Motor neuron (in vitro differentiated cells): ENCODE measurements at regions not wholly inside any gene's neighbourhood (a gene's known extent, or its start where the extent isn't known, plus 50 kb on each side); places are given as distances from the start of the nearest gene placed in this dataset.
A peak's percentile ranks its signal among the peaks of the same experiment; 100 is the strongest.

ENCODE experiments used
- ATAC-seq, 8 experiments: fragments of 200-7000 bp; cut with Tn5 transposase; replicated peaks in 6 of 8; 2 replicates each; pipeline ENCODE4 v1.8.0; 2021; ENCODE audit warnings: mild to moderate bottlenecking in 8 of 8, moderate library complexity in 8 of 8
- H3K27ac ChIP-seq, 2 donors: fragments of 250-450 bp; sonication (Bioruptor Pico); 2 replicates each; pipeline ENCODE4 v1.9.0; 2021; ENCODE audit warnings: antibody characterized with exemption in 2 of 2, mild to moderate bottlenecking in 2 of 2, moderate library complexity in 1 of 2
- H3K4me1 ChIP-seq, 2 donors: fragments of 250-450 bp; sonication (Bioruptor Pico); replicated peaks in 1 of 2; 2 replicates each; pipeline ENCODE4 v1.6.1; 2021; ENCODE audit warnings: antibody characterized with exemption in 2 of 2, mild to moderate bottlenecking in 2 of 2, moderate library complexity in 1 of 2
- H3K4me3 ChIP-seq, 5 donors: fragments of 250-450 bp; sonication (Bioruptor Pico); 2 replicates each; pipeline ENCODE4 v1.9.0; 2021; ENCODE audit warnings: antibody characterized with exemption in 5 of 5, mild to moderate bottlenecking in 5 of 5, moderate library complexity in 4 of 5
- WGBS, 10 experiments: fragments of 450-650 bp; shearing (Covaris generic); methylation state at CpG; one replicate each; pipeline ENCODE4 v1.0.0; 2022; 5-methylcytosine and 5-hydroxymethylcytosine counted together
- in situ Hi-C, 9 experiments: fragments of 400-800 bp; cut with MboI; loops; one replicate each; pipeline ENCODE4 v1.15.0; 2021; ENCODE audit warnings: low sequenced_read_pairs in 9 of 9, low pct_unique_long_range_greater_than_20kb in 2 of 9; ENCODE audit not compliant: unreplicated experiment in 9 of 9

- H3K27ac ChIP-seq = no peak overlapping the region
- 50 to 100% (median 98%) methylated on average over 1 to 4 of the region's 4 CpGs for WGBS, 10 experiments
- ATAC-seq = no peak
- peaks cover 0 to 9% of the 10 kb centered on the region in 2 donors for H3K4me1 ChIP-seq
- H3K4me3 ChIP-seq = no peak overlapping the region
- in situ Hi-C loops = loop anchor here in 2 of 9 experiments (25.0 kb wide), 2 partner anchors 371 to 1046 kb away; no protein-coding TSS in a partner anchor
Measured at GRCh38 chr6:140433072-140433471, 1058.6 kb upstream of the CITED2 start.

DNA sequence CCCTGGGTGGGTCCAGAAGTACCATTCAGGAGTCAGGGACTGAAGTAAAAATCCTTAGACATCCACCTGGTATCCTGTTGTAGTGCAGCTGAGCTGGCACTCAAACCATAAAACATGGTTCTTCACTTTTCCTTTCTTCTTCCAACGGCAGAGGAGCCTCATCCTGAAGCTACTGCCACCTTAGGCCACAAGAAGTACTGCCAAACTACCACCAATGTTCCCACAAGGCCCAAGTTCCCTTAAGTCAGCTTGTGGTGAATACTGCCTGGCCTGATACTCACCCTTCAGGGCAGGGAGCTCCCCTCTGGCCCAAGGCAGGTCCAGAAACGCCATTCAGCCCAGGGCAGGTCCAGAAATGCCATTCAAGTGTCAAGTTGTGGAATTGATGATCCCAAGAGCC lies 1053.4 kb upstream of the CITED2 start:
- ATAC-seq = no peak
- in situ Hi-C loops = loop anchor here in 2 of 9 experiments (25.0 kb wide), 2 partner anchors 366 to 1041 kb away; no protein-coding TSS in a partner anchor

GRCh38 chr6:140414966-140415620 lies 1040.6 kb upstream of the CITED2 start:
- in situ Hi-C loops = no loop called here
- Histone ChIP-seq H3K4me1 (no peaks in the 10 kb centered on the region), H3K4me3 (no peak overlapping the region), H3K27ac (no peak overlapping the region)
- 89 to 100% (median 95%) methylated on average over 4 to 9 of the region's 9 CpGs; no CpG with 5 or more reads in 4 of the 10 experiments for WGBS, 10 experiments
- ATAC-seq = no peak

More for the DNA sequence above, 1053.4 kb upstream of the CITED2 start:
- Histone ChIP-seq H3K4me3 (no peak overlapping the region), H3K27ac (no peak overlapping the region), H3K4me1 (no peaks in the 10 kb centered on the region)
- 60 to 100% (median 92%) methylated on average over 1 to 2 of the region's 2 CpGs; no CpG with 5 or more reads in 4 of the 10 experiments for WGBS, 10 experiments

GRCh38 chr6:140403020-140403419 lies 1028.6 kb upstream of the CITED2 start:
- Histone ChIP-seq H3K4me1 (no peaks in the 10 kb centered on the region), H3K27ac (no peak overlapping the region), H3K4me3 (no peak overlapping the region)
- no peak for ATAC-seq
- in situ Hi-C loops = no loop called here

- Histone ChIP-seq H3K27ac (no peak overlapping the region), H3K4me3 (no peak overlapping the region), H3K4me1 (no peaks in the 10 kb centered on the region)
- WGBS, 10 experiments = 14 to 100% (median 88%) methylated on average over 1 of the region's 1 CpG; no CpG with 5 or more reads in 1 of the 10 experiments
- ATAC-seq = no peak
- in situ Hi-C loops = no loop called here
Measured at GRCh38 chr6:140401761-140402160, 1027.3 kb upstream of the CITED2 start.

GRCh38 chr6:140398076-140398475 lies 1023.6 kb upstream of the CITED2 start:
- no peaks in the 10 kb centered on the region for H3K4me1 ChIP-seq
- ATAC-seq = no peak
- no peak overlapping the region for H3K4me3 ChIP-seq
- in situ Hi-C loops = no loop called here
- no peak overlapping the region for H3K27ac ChIP-seq

GRCh38 chr6:140397106-140397505 lies 1022.7 kb upstream of the CITED2 start:
- 9 to 100% (median 85%) methylated on average over 1 of the region's 1 CpG; no CpG with 5 or more reads in 2 of the 10 experiments for WGBS, 10 experiments
- H3K27ac ChIP-seq = no peak overlapping the region
- no peaks in the 10 kb centered on the region for H3K4me1 ChIP-seq
- H3K4me3 ChIP-seq = no peak overlapping the region
- ATAC-seq = no peak
- in situ Hi-C loops = no loop called here

GRCh38 chr6:140393665-140394540 lies 1019.5 kb upstream of the CITED2 start:
- no peak for ATAC-seq
- WGBS, 10 experiments = 27 to 91% (median 60%) methylated on average over 2 to 6 of the region's 6 CpGs
- Histone ChIP-seq H3K4me3 (no peak overlapping the region), H3K4me1 (no peaks in the 10 kb centered on the region), H3K27ac (no peak overlapping the region)
- in situ Hi-C loops = no loop called here

DNA sequence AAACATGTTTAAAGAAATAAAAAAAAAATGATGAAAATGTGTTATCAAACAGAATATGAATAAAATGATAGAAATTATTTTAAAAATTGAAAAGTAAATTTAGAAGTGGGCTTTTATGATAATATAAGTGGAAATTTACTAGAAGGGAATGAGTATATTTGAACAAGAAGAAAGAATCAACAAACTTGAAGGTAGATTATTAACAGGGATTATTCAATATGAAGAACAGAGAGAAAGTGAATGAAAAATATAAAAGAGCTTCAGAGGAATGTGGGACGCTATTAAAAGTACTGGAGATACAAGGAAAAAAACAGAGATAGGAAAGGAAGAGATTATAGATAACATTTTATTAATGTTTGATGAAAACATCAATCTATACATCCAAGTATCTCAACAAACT lies 1014.4 kb upstream of the CITED2 start:
- H3K27ac ChIP-seq = no peak overlapping the region
- ATAC-seq = no peak
- H3K4me3 ChIP-seq = no peak overlapping the region
- WGBS, 10 experiments = 69 to 100% (median 88%) methylated on average over 1 of the region's 1 CpG
- in situ Hi-C loops = no loop called here
- no peaks in the 10 kb centered on the region for H3K4me1 ChIP-seq

- in situ Hi-C loops = no loop called here
- Histone ChIP-seq H3K4me1 (no peaks in the 10 kb centered on the region), H3K27ac (no peak overlapping the region), H3K4me3 (no peak overlapping the region)
- no peak for ATAC-seq
- 11 to 83% (median 63%) methylated on average over 1 to 2 of the region's 2 CpGs for WGBS, 10 experiments
Measured at GRCh38 chr6:140388192-140388802, 1013.8 kb upstream of the CITED2 start.

- no peak overlapping the region for H3K27ac ChIP-seq
- no peak for ATAC-seq
- no peaks in the 10 kb centered on the region for H3K4me1 ChIP-seq
- in situ Hi-C loops = no loop called here
- no peak overlapping the region for H3K4me3 ChIP-seq
- 77 to 96% (median 86%) methylated on average over 1 to 3 of the region's 3 CpGs; no CpG with 5 or more reads in 2 of the 10 experiments for WGBS, 10 experiments
Measured at GRCh38 chr6:140385679-140386078, 1011.2 kb upstream of the CITED2 start.

- ATAC-seq = peak in 2 of 8 experiments; percentile 56 to 66
- in situ Hi-C loops = no loop called here
- Histone ChIP-seq H3K27ac (no peak overlapping the region), H3K4me1 (no peaks in the 10 kb centered on the region), H3K4me3 (no peak overlapping the region)
- 80 to 100% (median 100%) methylated on average over 1 to 2 of the region's 2 CpGs; no CpG with 5 or more reads in 2 of the 10 experiments for WGBS, 10 experiments
Measured at GRCh38 chr6:140382355-140382754, 1007.9 kb upstream of the CITED2 start.
